Spleen (tissue), 7 donors: ENCODE measurements at regions not wholly inside any gene's neighbourhood (a gene's known extent, or its start where the extent isn't known, plus 50 kb on each side); places are given as distances from the start of the nearest gene placed in this dataset.

ENCODE experiments used
- POLR2A ChIP-seq, 3 donors: fragments of 450-650 bp; IDR thresholded peaks; one replicate each; pipeline ENCODE4 v1.5.1; 2017; ENCODE audit warnings: antibody characterized with exemption in 3 of 3, mild to moderate bottlenecking in 1 of 3
- TF ChIP-seq, protein P1 (sequence below), 11 experiments: fragments of 200-600 bp in 7 of 11; fragments of 450-650 bp in 4 of 11; sonication (generic) in 4 of 11; IDR thresholded peaks in 8 of 11; conservative IDR thresholded peaks in 3 of 11; 1 replicate in 7 of 11; 2 replicates in 4 of 11; pipeline versions ENCODE4 v1.4.0 to v1.8.0; 2016 to 2021; ENCODE audit warnings: antibody characterized with exemption in 11 of 11, inconsistent platforms in 4 of 11, mild to moderate bottlenecking in 1 of 11
- donor health status: DM: no; HTN: no; CAD: no; lungs with moderate emphysema.
- donor health status: DM: no; HTN: no; CAD: no.
- donor health status: DM: no; HTN: no; CAD: no.

DNA sequence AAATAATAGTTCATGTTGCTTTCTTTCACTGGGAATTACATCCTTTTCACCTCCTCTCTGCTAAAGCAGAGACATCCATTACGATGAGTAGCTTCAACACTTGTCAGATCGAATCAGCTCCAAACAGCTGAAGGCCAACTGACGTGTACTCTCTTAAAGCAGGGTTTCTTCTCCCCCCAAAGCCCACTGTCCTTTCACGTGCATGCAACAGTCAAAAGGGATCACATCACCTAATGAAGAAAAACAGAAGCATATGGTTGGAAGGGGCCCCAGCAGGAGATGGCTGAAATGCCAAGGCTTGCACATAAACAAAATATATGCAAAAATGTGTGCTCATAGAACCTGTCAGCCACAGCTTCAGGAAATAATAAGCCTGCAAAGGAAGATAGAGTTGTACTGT is 421.6 kb downstream of the ANXA1 start:
- TF ChIP-seq, protein P1, sequence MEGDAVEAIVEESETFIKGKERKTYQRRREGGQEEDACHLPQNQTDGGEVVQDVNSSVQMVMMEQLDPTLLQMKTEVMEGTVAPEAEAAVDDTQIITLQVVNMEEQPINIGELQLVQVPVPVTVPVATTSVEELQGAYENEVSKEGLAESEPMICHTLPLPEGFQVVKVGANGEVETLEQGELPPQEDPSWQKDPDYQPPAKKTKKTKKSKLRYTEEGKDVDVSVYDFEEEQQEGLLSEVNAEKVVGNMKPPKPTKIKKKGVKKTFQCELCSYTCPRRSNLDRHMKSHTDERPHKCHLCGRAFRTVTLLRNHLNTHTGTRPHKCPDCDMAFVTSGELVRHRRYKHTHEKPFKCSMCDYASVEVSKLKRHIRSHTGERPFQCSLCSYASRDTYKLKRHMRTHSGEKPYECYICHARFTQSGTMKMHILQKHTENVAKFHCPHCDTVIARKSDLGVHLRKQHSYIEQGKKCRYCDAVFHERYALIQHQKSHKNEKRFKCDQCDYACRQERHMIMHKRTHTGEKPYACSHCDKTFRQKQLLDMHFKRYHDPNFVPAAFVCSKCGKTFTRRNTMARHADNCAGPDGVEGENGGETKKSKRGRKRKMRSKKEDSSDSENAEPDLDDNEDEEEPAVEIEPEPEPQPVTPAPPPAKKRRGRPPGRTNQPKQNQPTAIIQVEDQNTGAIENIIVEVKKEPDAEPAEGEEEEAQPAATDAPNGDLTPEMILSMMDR (IDR thresholded peaks at IDR 0.05 in 8 of 11, conservative IDR thresholded peaks at IDR 0.05 in 3 of 11), result no peak
- TF ChIP-seq POLR2A (IDR thresholded peaks at IDR 0.05), result no peak
